ENCODE measurements at regions not wholly inside any gene's neighbourhood (a gene's known extent, or its start where the extent isn't known, plus 50 kb on each side); places are given as distances from the start of the nearest gene placed in this dataset.

DNA sequence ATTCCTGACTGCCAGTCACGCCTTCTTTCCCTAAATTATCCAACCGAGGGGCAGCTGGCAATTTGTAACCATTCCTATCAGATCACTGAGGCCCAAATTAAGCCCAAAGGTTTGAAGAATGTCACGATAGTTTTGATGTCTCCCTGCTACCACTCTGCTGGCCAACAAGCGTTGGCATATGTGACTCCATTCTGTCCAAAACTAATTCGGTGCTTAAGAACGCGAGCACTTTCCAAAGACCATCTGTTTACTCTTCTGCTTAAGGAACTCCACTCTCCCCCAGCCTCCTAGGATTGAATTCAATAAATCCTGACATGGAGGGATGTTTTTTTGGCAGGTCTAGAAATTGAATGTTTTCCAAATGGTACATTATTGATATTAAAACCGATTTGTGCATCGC is 131.5 kb upstream of the CTBP2 start:
- TF ChIP-seq CTCF (IDR thresholded peaks at IDR 0.05; ENCODE audit: insufficient read depth, low read depth, low read length), result no peak
- H3K4me3 ChIP-seq (ENCODE audit: low read depth, low read length), result no peak overlapping the region
- DNase-seq (ENCODE audit: low read depth), result no peak

DNA sequence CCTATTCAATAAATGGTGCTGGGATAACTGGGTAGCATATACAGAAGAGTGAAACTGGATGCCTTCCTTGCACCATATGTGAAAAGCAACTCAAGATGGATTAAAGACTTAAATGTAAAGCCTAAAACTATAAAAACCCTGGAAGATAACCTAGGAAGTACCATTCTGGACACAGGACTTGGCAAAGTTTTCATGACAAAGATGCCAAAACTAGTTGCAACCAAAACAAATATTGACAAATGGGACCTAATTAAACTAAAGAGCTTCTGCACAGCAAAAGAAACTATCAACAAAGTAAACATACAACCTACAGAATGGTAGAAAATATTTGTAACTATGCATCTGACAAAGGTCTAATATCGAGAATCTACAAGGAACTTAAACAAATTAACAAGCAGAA is 129.1 kb upstream of the CTBP2 start:
- H3K4me3 ChIP-seq (ENCODE audit: low read depth, low read length), result no peak overlapping the region
- DNase-seq (ENCODE audit: low read depth), result no peak
- TF ChIP-seq CTCF (IDR thresholded peaks at IDR 0.05; ENCODE audit: insufficient read depth, low read depth, low read length), result no peak

DNA sequence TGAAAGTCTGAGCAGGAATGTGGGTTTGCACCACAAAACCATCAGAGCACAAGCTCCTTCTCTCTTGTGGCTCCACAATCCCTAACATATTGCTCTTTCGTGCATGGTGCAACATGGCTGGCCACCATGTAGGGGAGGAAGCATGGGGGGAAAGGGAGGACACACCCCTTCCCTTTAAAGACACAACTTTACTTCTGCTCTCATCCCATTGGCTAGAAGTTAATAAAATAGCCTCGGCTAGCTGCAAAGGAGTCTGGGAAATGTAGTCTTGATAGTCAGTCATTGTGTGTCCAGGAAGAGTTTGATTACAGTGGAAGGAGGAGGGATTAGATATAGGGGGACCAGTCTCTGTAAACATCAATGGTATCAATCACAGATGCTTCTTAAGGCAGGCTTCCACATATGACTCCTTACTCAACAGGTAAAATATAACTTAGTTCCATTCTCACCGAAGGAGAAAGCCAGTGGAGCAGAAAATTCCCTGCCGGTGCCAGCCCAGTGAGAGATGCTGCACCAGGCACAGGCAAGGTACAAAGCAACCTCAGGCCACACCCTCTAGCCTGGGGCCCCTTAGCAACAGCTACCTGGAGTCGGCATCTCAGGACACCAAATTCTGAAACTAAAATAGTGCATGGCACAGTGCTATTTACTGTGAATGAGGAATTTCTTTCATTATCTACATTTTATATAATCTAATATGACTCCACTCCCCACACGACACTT is 124.7 kb upstream of the CTBP2 start:
- TF ChIP-seq CTCF (IDR thresholded peaks at IDR 0.05; ENCODE audit: insufficient read depth, low read depth, low read length), result no peak
- H3K4me3 ChIP-seq (ENCODE audit: low read depth, low read length), result no peak overlapping the region
- peak; percentile 4 for DNase-seq (ENCODE audit: low read depth)

- H3K4me3 ChIP-seq (ENCODE audit: low read depth, low read length), result no peak overlapping the region
- no peak for TF ChIP-seq CTCF (IDR thresholded peaks at IDR 0.05; ENCODE audit: insufficient read depth, low read depth, low read length)
- DNase-seq (ENCODE audit: low read depth), result no peak
These were observed 123.7 kb upstream of the CTBP2 start for GRCh38 chr10:125283836-125284614.

GRCh38 chr10:125283191-125283835 is 123.0 kb upstream of the CTBP2 start:
- H3K4me3 ChIP-seq (ENCODE audit: low read depth, low read length), result no peak overlapping the region
- TF ChIP-seq CTCF (IDR thresholded peaks at IDR 0.05; ENCODE audit: insufficient read depth, low read depth, low read length), result no peak
- no peak for DNase-seq (ENCODE audit: low read depth)

DNA sequence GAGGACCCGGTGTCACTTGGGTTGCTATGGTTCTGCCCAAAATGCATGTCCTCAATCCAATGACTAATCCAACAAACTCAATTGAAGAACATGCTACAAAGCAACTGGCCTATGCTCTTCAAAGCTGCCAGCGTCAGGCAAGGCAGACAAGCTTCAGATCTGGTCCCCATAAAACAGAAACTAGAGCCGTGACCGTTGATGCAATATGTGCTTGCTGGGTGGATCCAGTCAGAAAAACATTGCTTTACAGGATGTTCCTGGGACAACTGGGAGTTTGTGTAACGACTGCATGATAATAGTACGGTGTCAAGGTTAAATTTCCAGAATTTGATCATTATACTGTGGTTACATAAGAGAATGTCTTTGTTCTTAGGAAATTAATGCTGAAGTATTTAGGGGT is 120.7 kb upstream of the CTBP2 start:
- TF ChIP-seq CTCF (IDR thresholded peaks at IDR 0.05; ENCODE audit: insufficient read depth, low read depth, low read length), result no peak
- peak; percentile 1 for DNase-seq (ENCODE audit: low read depth)
- H3K4me3 ChIP-seq (ENCODE audit: low read depth, low read length), result no peak overlapping the region
